SU-DHL-6 (cell line): ENCODE measurements at regions not wholly inside any gene's neighbourhood (a gene's known extent, or its start where the extent isn't known, plus 50 kb on each side); places are given as distances from the start of the nearest gene placed in this dataset.

Source experiments
- H2AFZ ChIP-seq: fragments of 200-600 bp; sonication (generic); 2 replicates; pipeline ENCODE4 v1.6.1; 2014; ENCODE audit warnings: low read depth, mild to moderate bottlenecking, moderate library complexity, mixed read lengths, antibody characterized with exemption, low read length; ENCODE audit not compliant: severe bottlenecking
- H3F3A ChIP-seq: fragments of 200-600 bp; shearing (Covaris generic); 2 replicates; pipeline ENCODE4 v1.6.0; 2016; ENCODE audit warnings: antibody characterized with exemption, mild to moderate bottlenecking; ENCODE audit not compliant: insufficient read depth
- H3K27ac ChIP-seq: fragments of 200-600 bp; sonication (generic); 2 replicates; pipeline ENCODE4 v1.5.1; 2016; ENCODE audit warnings: low read depth, mild to moderate bottlenecking, low read length, moderate library complexity, mixed read lengths
- H3K27me3 ChIP-seq: fragments of 200-600 bp; sonication (generic), shearing (Covaris generic); 2 replicates; pipeline ENCODE4 v1.6.0; 2014; ENCODE audit warnings: mild to moderate bottlenecking, low read length
- H3K36me3 ChIP-seq: fragments of 200-600 bp; sonication (generic); 2 replicates; pipeline ENCODE4 v1.6.1; 2014; ENCODE audit warnings: mild to moderate bottlenecking, low read length, mixed read lengths
- H3K4me2 ChIP-seq: fragments of 300-600, 200-600 bp; shearing (Covaris generic), sonication (generic); 2 replicates; pipeline ENCODE4 v1.6.0; 2014; ENCODE audit warnings: low read length, low read depth, mild to moderate bottlenecking; ENCODE audit not compliant: poor library complexity, severe bottlenecking
- H3K4me3 ChIP-seq: fragments of 200-600 bp; sonication (generic); 2 replicates; pipeline ENCODE4 v1.5.1; 2014; ENCODE audit warnings: antibody characterized with exemption, low read length, mild to moderate bottlenecking, mixed read lengths; ENCODE audit not compliant: insufficient read depth, poor library complexity, severe bottlenecking
- H3K79me2 ChIP-seq: fragments of 200-600 bp; sonication (generic); 2 replicates; pipeline ENCODE4 v1.6.1; 2014; ENCODE audit warnings: mild to moderate bottlenecking, low read length, moderate library complexity; ENCODE audit not compliant: insufficient read depth
- H3K9ac ChIP-seq: fragments of 200-600 bp; sonication (generic); 2 replicates; pipeline ENCODE4 v1.7.0; 2014; ENCODE audit warnings: mild to moderate bottlenecking, low read length
- H3K9me2 ChIP-seq: fragments of 200-600 bp; sonication (generic); replicated peaks from 2 replicates; pipeline ENCODE4 v1.6.1; 2014; ENCODE audit warnings: low read length; ENCODE audit not compliant: insufficient read depth
- H3K9me3 ChIP-seq: fragments of 200-600 bp; sonication (generic); 2 replicates; pipeline ENCODE4 v1.6.1; 2014; ENCODE audit warnings: low read length, mixed read lengths; ENCODE audit not compliant: insufficient read depth
- H4K20me1 ChIP-seq: fragments of 200-600 bp; sonication (generic); 2 replicates; pipeline ENCODE4 v1.6.1; 2014; ENCODE audit warnings: low read depth, mild to moderate bottlenecking, antibody characterized with exemption, low read length, moderate library complexity, mixed read lengths
- EZH2phosphoT487 ChIP-seq: fragments of 200-600 bp; sonication (generic), shearing (Covaris generic); conservative IDR thresholded peaks from 2 replicates; pipeline ENCODE4 v1.6.1; 2018; ENCODE audit warnings: mild to moderate bottlenecking, antibody characterized with exemption, low read length, moderate library complexity, mixed read lengths
- TF ChIP-seq, protein P1 (sequence below): fragments of 200-600 bp; sonication (generic); IDR thresholded peaks from one replicate; pipeline ENCODE4 v1.5.1; 2017; ENCODE audit warnings: antibody characterized with exemption, mild to moderate bottlenecking, low read length, moderate library complexity; ENCODE audit not compliant: insufficient read depth, poor library complexity, severe bottlenecking

DNA sequence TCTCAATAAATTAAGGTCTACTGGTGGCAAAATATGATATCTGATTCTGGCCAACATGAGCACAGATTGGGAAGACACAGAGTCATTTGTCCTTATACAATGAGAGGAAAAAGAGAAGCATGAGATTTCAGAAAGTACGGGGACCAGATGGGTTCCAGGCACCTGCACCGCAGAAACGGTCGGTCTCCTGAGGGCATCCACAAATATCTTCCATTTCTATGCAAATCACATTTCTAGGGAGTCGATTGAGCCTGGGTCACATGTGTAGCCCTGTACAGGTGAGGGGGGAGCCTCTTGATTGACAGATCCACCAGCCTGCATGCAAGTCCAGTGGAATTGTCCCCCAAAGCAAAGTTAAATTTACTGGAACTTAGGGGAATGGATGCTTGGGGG is 415.6 kb downstream of the NPHP4 start:
- Histone ChIP-seq H3K4me3 (no peak overlapping the region), H3K27me3 (no peaks in the 10 kb centered on the region), H3K9ac (no peak overlapping the region), H3K79me2 (no peaks in the 10 kb centered on the region), H3F3A (no peaks in the 10 kb centered on the region), H3K9me2 (no peaks in the 10 kb centered on the region), H4K20me1 (no peaks in the 10 kb centered on the region), H3K4me2 (no peak overlapping the region), H3K27ac (no peak overlapping the region), H3K36me3 (no peaks in the 10 kb centered on the region), H3K9me3 (no peaks in the 10 kb centered on the region), H2AFZ (no peak overlapping the region)
- TF ChIP-seq EZH2phosphoT487 = no peak
- TF ChIP-seq, protein P1, sequence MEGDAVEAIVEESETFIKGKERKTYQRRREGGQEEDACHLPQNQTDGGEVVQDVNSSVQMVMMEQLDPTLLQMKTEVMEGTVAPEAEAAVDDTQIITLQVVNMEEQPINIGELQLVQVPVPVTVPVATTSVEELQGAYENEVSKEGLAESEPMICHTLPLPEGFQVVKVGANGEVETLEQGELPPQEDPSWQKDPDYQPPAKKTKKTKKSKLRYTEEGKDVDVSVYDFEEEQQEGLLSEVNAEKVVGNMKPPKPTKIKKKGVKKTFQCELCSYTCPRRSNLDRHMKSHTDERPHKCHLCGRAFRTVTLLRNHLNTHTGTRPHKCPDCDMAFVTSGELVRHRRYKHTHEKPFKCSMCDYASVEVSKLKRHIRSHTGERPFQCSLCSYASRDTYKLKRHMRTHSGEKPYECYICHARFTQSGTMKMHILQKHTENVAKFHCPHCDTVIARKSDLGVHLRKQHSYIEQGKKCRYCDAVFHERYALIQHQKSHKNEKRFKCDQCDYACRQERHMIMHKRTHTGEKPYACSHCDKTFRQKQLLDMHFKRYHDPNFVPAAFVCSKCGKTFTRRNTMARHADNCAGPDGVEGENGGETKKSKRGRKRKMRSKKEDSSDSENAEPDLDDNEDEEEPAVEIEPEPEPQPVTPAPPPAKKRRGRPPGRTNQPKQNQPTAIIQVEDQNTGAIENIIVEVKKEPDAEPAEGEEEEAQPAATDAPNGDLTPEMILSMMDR = no peak

DNA sequence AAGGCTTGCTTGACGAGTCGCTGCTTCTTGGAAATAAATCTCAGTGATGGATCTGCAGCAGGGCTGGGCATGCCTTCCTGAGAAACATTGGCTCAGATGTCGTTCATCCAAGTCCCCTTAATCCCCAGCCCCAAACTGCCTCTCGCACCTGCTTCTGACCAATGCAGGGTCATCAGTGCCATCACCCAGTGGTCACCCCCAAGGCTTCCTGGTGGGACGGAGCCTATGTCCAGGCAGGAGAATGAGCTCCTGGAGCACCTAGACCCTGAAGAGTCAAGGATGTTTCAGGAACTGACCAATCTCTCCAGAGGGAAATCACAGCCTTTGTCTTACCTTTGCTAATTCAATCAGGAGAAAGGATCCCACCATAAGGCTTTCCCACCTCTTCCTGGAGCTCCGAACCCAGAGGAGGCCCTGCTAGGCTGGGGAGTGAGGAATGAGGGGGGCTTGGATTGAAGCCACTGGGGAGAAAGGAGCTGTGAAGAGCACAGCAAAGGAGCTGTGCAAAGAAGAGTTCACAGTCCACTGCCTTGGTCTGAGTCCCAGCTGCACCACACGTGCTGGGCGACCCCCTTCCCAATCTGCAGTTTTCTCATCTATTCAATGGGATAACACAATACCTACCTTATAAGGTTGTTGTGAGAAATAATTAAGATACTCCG is 416.1 kb downstream of the NPHP4 start:
- TF ChIP-seq, protein P1 = no peak
- TF ChIP-seq EZH2phosphoT487 = no peak
- Histone ChIP-seq H3K36me3 (no peaks in the 10 kb centered on the region), H3K9me2 (no peaks in the 10 kb centered on the region), H4K20me1 (no peaks in the 10 kb centered on the region), H3K27ac (no peak overlapping the region), H3K79me2 (no peaks in the 10 kb centered on the region), H3K4me3 (no peak overlapping the region), H3K27me3 (no peaks in the 10 kb centered on the region), H3K9me3 (no peaks in the 10 kb centered on the region), H3F3A (no peaks in the 10 kb centered on the region), H3K9ac (no peak overlapping the region), H3K4me2 (no peak overlapping the region), H2AFZ (no peak overlapping the region)

DNA sequence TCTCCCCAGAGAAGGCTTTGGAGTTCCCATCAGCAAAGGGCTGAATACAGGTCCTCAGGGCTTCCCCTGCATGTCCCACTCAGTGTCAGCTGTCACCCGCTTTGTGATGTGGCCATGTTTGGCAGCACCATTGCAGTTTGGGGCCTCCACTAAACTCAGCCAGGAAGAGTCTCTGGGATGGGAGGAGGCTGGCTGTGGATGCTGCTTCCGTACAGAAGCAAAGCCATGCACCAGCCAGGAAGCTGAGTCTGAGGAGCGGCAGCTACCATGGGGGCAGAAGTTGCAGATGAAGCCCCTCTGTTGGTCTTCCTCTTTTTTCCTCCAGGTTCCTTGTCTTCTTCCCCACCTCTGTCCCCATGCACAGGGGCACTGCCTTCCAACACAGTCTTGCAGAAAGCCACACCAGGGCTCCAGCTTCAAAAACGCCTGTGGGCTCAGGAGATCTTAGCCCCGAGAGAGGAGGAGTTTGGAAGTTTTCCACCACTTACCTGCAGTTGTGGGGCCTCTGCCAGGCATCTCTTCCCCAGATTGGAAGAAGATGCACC is 416.8 kb downstream of the NPHP4 start:
- H3K27me3 ChIP-seq = no peaks in the 10 kb centered on the region
- no peaks in the 10 kb centered on the region for H3K9me3 ChIP-seq
- H3K36me3 ChIP-seq = no peaks in the 10 kb centered on the region
- no peak overlapping the region for H3K4me2 ChIP-seq
- no peaks in the 10 kb centered on the region for H3K9me2 ChIP-seq
- no peaks in the 10 kb centered on the region for H3K79me2 ChIP-seq
- no peaks in the 10 kb centered on the region for H4K20me1 ChIP-seq
- H3K4me3 ChIP-seq = no peak overlapping the region
- no peaks in the 10 kb centered on the region for H3F3A ChIP-seq
- no peak overlapping the region for H3K27ac ChIP-seq
- H3K9ac ChIP-seq = no peak overlapping the region
- TF ChIP-seq, protein P1 = no peak
- no peak for TF ChIP-seq EZH2phosphoT487
- no peak overlapping the region for H2AFZ ChIP-seq
